ENCODE measurements at regions not wholly inside any gene's neighbourhood (a gene's known extent, or its start where the extent isn't known, plus 50 kb on each side); places are given as distances from the start of the nearest gene placed in this dataset.
A peak's percentile ranks its signal among the peaks of the same experiment; 100 is the strongest.

DNA sequence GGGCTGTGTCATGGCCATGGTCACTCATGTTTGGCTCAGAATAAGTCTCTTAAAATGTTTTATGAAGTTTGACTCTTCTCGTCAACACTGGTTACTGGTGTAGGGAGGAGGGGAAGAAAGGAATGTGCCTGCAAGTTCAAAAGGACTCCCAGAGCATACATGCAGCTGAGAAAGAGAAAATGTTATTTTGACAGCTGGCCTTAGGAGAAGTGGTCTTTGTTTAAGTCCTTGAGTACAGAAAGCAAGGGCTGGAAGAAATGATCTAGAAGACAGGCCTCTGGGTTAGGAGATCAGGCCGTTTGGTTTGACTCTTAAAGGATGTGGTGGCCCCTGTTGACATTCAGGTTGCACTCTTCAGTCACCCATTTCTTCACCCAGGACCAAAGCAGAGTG lies 245.5 kb downstream of the REEP3 start:
- no peaks in the 10 kb centered on the region for H3K27me3 ChIP-seq (replicated peaks; ENCODE audit: insufficient read depth, low read length)
- no peaks in the 10 kb centered on the region for H3K9me2 ChIP-seq (replicated peaks; ENCODE audit: insufficient read depth, low read length)
- no peaks in the 10 kb centered on the region for H3K4me1 ChIP-seq (ENCODE audit: low read length)
- no peak overlapping the region for H3K4me3 ChIP-seq (ENCODE audit: low read length)
- no peaks in the 10 kb centered on the region for H4K20me1 ChIP-seq (ENCODE audit: insufficient read depth, low read length)
- no peaks in the 10 kb centered on the region for H3K9me3 ChIP-seq (replicated peaks; ENCODE audit: insufficient read depth, low read length)
- no peak overlapping the region for H3K9ac ChIP-seq (ENCODE audit: low read length)
- no peaks in the 10 kb centered on the region for H3K36me3 ChIP-seq (replicated peaks; ENCODE audit: insufficient read depth, low read length)
- H3F3A ChIP-seq (ENCODE audit: insufficient read depth, low read length): no peaks in the 10 kb centered on the region
- H3K79me2 ChIP-seq (ENCODE audit: low read length): no peaks in the 10 kb centered on the region
- DNase-seq: no peak
- H3K4me2 ChIP-seq (ENCODE audit: low read depth, low read length): no peak overlapping the region
- no peak overlapping the region for H3K27ac ChIP-seq (ENCODE audit: low read length)
- no peak for TF ChIP-seq EZH2 (optimal IDR thresholded peaks at IDR 0.05; ENCODE audit: low read depth, low read length)
- no peak for TF ChIP-seq EZH2phosphoT487 (IDR thresholded peaks at IDR 0.05; ENCODE audit: low read length)
- TF ChIP-seq, protein P1, sequence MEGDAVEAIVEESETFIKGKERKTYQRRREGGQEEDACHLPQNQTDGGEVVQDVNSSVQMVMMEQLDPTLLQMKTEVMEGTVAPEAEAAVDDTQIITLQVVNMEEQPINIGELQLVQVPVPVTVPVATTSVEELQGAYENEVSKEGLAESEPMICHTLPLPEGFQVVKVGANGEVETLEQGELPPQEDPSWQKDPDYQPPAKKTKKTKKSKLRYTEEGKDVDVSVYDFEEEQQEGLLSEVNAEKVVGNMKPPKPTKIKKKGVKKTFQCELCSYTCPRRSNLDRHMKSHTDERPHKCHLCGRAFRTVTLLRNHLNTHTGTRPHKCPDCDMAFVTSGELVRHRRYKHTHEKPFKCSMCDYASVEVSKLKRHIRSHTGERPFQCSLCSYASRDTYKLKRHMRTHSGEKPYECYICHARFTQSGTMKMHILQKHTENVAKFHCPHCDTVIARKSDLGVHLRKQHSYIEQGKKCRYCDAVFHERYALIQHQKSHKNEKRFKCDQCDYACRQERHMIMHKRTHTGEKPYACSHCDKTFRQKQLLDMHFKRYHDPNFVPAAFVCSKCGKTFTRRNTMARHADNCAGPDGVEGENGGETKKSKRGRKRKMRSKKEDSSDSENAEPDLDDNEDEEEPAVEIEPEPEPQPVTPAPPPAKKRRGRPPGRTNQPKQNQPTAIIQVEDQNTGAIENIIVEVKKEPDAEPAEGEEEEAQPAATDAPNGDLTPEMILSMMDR (IDR thresholded peaks at IDR 0.05; ENCODE audit: low read length): no peak
- no peak overlapping the region for H2AFZ ChIP-seq (ENCODE audit: low read length)

DNA sequence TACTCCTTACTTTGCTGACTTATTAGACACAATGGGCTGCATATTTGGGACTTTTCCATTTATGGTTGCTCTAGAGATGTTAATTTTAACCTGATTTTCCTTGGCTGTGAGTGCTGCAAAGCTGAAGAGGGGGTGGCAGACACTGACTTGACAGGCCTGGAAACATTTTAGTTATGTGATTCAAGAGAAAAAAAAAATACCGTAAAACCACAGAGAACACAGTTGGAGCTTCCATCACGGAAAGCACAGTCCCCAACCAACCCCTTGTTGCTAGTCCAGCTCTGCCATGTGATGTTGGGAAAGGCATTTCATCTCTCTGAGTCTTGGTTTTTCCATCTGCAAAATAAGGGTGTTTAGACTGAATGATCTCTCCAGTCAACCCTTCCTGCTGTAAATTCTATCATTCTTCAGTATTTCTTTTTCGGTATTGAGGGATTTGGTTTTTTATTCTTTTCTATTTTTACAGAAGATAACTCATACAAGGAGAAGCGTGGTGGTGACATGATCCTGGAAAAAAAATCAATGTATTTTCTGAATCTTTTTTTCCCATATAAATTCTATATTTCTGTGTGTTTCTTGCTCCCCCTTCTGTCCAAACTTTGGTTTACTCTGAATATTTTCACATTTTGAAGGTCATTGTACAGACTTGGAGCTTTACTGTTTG lies 246.1 kb downstream of the REEP3 start:
- Histone ChIP-seq H3K36me3 (replicated peaks; ENCODE audit: insufficient read depth, low read length) (no peaks in the 10 kb centered on the region), H3F3A (ENCODE audit: insufficient read depth, low read length) (no peaks in the 10 kb centered on the region), H3K9me3 (replicated peaks; ENCODE audit: insufficient read depth, low read length) (no peaks in the 10 kb centered on the region), H3K79me2 (ENCODE audit: low read length) (no peaks in the 10 kb centered on the region), H3K4me3 (ENCODE audit: low read length) (no peak overlapping the region), H3K9me2 (replicated peaks; ENCODE audit: insufficient read depth, low read length) (no peaks in the 10 kb centered on the region), H2AFZ (ENCODE audit: low read length) (no peak overlapping the region), H3K27me3 (replicated peaks; ENCODE audit: insufficient read depth, low read length) (no peaks in the 10 kb centered on the region), H3K4me2 (ENCODE audit: low read depth, low read length) (no peak overlapping the region), H3K27ac (ENCODE audit: low read length) (no peak overlapping the region), H4K20me1 (ENCODE audit: insufficient read depth, low read length) (no peaks in the 10 kb centered on the region), H3K4me1 (ENCODE audit: low read length) (no peaks in the 10 kb centered on the region), H3K9ac (ENCODE audit: low read length) (no peak overlapping the region)
- DNase-seq: no peak
- no peak for TF ChIP-seq EZH2 (optimal IDR thresholded peaks at IDR 0.05; ENCODE audit: low read depth, low read length)
- TF ChIP-seq, protein P1 (IDR thresholded peaks at IDR 0.05; ENCODE audit: low read length): peak; percentile 41

- Histone ChIP-seq H3K9me3 (replicated peaks; ENCODE audit: insufficient read depth, low read length) (no peaks in the 10 kb centered on the region), H3K4me3 (ENCODE audit: low read length) (no peak overlapping the region), H3K27ac (ENCODE audit: low read length) (no peak overlapping the region), H3K4me2 (ENCODE audit: low read depth, low read length) (no peak overlapping the region), H3K9me2 (replicated peaks; ENCODE audit: insufficient read depth, low read length) (no peaks in the 10 kb centered on the region), H3K79me2 (ENCODE audit: low read length) (no peaks in the 10 kb centered on the region), H3K9ac (ENCODE audit: low read length) (no peak overlapping the region), H3K4me1 (ENCODE audit: low read length) (no peaks in the 10 kb centered on the region), H3K27me3 (replicated peaks; ENCODE audit: insufficient read depth, low read length) (no peaks in the 10 kb centered on the region), H4K20me1 (ENCODE audit: insufficient read depth, low read length) (no peaks in the 10 kb centered on the region), H2AFZ (ENCODE audit: low read length) (no peak overlapping the region), H3K36me3 (replicated peaks; ENCODE audit: insufficient read depth, low read length) (no peaks in the 10 kb centered on the region), H3F3A (ENCODE audit: insufficient read depth, low read length) (no peaks in the 10 kb centered on the region)
- DNase-seq: peak; percentile 27
- TF ChIP-seq EZH2 (optimal IDR thresholded peaks at IDR 0.05; ENCODE audit: low read depth, low read length) (no peak), EZH2phosphoT487 (IDR thresholded peaks at IDR 0.05; ENCODE audit: low read length) (no peak)
- TF ChIP-seq, protein P1 (IDR thresholded peaks at IDR 0.05; ENCODE audit: low read length): no peak
Measured at GRCh38 chr10:63769367-63769766, 248.2 kb downstream of the REEP3 start.

Measured in MM.1S (cell line).